ENCODE measurements at regions not wholly inside any gene's neighbourhood (a gene's known extent, or its start where the extent isn't known, plus 50 kb on each side); places are given as distances from the start of the nearest gene placed in this dataset.

- DNase-seq (ENCODE audit: low spot score) = no peak
These were observed 94.3 kb downstream of the C17orf67 start for GRCh38 chr17:56739376-56739775.

GRCh38 chr17:56739776-56740175 is 93.9 kb downstream of the C17orf67 start:
- DNase-seq (ENCODE audit: low spot score) = no peak

- no peak for DNase-seq (ENCODE audit: low spot score)
These were observed 93.2 kb downstream of the C17orf67 start for GRCh38 chr17:56740481-56740880.

All from globus pallidus (tissue), 1 donor.